Lower leg skin (tissue), 3 donors: ENCODE measurements at regions not wholly inside any gene's neighbourhood (a gene's known extent, or its start where the extent isn't known, plus 50 kb on each side); places are given as distances from the start of the nearest gene placed in this dataset.

ENCODE experiments used
- POLR2A ChIP-seq, 2 donors: fragments of 450-650 bp; IDR thresholded peaks; one replicate each; pipeline ENCODE4 v1.6.1; 2016 to 2017; ENCODE audit warnings: antibody characterized with exemption in 2 of 2, mild to moderate bottlenecking in 1 of 2, moderate library complexity in 1 of 2
- TF ChIP-seq, protein P1 (sequence below), 3 donors: fragments of 450-650 bp; IDR thresholded peaks; one replicate each; pipeline ENCODE4 v1.5.1; 2016; ENCODE audit warnings: antibody characterized with exemption in 3 of 3, mild to moderate bottlenecking in 3 of 3, moderate library complexity in 2 of 3

GRCh38 chr16:35744084-35744483 is 2284.7 kb downstream of the TP53TG3F start:
- TF ChIP-seq, protein P1, sequence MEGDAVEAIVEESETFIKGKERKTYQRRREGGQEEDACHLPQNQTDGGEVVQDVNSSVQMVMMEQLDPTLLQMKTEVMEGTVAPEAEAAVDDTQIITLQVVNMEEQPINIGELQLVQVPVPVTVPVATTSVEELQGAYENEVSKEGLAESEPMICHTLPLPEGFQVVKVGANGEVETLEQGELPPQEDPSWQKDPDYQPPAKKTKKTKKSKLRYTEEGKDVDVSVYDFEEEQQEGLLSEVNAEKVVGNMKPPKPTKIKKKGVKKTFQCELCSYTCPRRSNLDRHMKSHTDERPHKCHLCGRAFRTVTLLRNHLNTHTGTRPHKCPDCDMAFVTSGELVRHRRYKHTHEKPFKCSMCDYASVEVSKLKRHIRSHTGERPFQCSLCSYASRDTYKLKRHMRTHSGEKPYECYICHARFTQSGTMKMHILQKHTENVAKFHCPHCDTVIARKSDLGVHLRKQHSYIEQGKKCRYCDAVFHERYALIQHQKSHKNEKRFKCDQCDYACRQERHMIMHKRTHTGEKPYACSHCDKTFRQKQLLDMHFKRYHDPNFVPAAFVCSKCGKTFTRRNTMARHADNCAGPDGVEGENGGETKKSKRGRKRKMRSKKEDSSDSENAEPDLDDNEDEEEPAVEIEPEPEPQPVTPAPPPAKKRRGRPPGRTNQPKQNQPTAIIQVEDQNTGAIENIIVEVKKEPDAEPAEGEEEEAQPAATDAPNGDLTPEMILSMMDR (IDR thresholded peaks at IDR 0.05) = no peak
- TF ChIP-seq POLR2A (IDR thresholded peaks at IDR 0.05) = no peak
